SJSA1 (cell line): ENCODE measurements at regions not wholly inside any gene's neighbourhood (a gene's known extent, or its start where the extent isn't known, plus 50 kb on each side); places are given as distances from the start of the nearest gene placed in this dataset.

Experiments used
- DNase-seq, 2 experiments: peaks; one replicate each; pipeline ENCODE4 v3.0.0-alpha.2; 2015 to 2020; ENCODE audit warnings: low spot score in 2 of 2, low read depth in 1 of 2
- H3K27ac ChIP-seq: fragments of 250-450 bp; sonication (Bioruptor Pico); 2 replicates; pipeline ENCODE4 v1.5.1; 2020; ENCODE audit warnings: mild to moderate bottlenecking, moderate library complexity
- H3K27me3 ChIP-seq: fragments of 250-450 bp; sonication (Bioruptor Pico); replicated peaks from 2 replicates; pipeline ENCODE4 v1.5.1; 2020; ENCODE audit warnings: mild to moderate bottlenecking, moderate library complexity
- H3K36me3 ChIP-seq: fragments of 250-450 bp; sonication (Bioruptor Pico); 2 replicates; pipeline ENCODE4 v1.5.1; 2020; ENCODE audit warnings: mild to moderate bottlenecking
- H3K4me1 ChIP-seq: fragments of 250-450 bp; sonication (Bioruptor Pico); replicated peaks from 2 replicates; pipeline ENCODE4 v1.6.1; 2021; ENCODE audit warnings: mild to moderate bottlenecking
- H3K4me3 ChIP-seq: fragments of 250-450 bp; sonication (Bioruptor Pico); 2 replicates; pipeline ENCODE4 v1.5.1; 2020; ENCODE audit warnings: mild to moderate bottlenecking
- H3K9me3 ChIP-seq: fragments of 250-450 bp; sonication (Bioruptor Pico); replicated peaks from 2 replicates; pipeline ENCODE4 v1.5.1; 2020; ENCODE audit warnings: mild to moderate bottlenecking

DNA sequence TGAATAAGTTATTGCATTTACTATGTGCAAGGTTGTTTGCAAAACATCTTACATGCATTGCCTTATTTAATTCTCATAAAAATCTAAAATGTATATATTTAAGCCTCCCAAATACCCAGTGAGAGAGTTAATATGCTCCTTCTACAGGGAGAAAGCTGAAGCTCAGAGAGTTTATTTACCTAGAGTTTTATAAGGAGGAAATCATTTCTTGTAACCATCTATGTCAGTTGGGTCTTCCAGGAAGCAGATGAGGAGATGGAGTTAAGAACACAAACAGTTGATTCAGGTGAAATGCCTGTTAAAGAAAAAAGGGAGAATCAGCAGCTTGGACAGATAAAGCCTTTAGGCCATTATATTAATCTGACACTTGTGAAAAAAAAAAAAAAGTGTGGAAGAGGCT lies 62.6 kb upstream of the DHX40 start:
- H3K9me3 ChIP-seq = no peaks in the 10 kb centered on the region
- peaks cover 9% of the 10 kb centered on the region for H3K27me3 ChIP-seq
- H3K4me1 ChIP-seq = no peaks in the 10 kb centered on the region
- H3K4me3 ChIP-seq = no peak overlapping the region
- H3K36me3 ChIP-seq = no peaks in the 10 kb centered on the region
- DNase-seq = peak in 1 of 2 experiments; percentile 8
- H3K27ac ChIP-seq = no peak overlapping the region

DNA sequence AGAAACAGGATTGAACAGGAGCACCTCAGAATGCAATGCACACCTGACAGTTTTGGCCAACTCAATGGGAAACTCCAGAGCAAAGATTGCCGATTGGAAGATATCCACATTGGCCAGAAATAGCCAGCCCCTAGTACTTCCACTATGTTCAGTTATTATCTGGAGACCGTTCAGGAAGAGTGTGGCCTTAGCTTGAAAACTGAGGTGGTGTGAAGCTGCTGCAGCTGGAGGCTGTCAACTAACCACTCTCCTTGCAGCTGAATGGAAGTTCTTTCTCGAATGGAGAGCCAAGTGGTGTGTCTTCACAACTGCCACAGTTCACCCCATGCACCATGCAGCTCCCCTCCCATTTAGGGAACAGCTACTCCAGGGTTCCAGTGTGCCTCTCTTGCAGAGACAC lies 61.9 kb upstream of the DHX40 start:
- no peak overlapping the region for H3K4me3 ChIP-seq
- H3K4me1 ChIP-seq = no peaks in the 10 kb centered on the region
- peaks cover 8% of the 10 kb centered on the region for H3K27me3 ChIP-seq
- no peaks in the 10 kb centered on the region for H3K9me3 ChIP-seq
- no peaks in the 10 kb centered on the region for H3K36me3 ChIP-seq
- no peak overlapping the region for H3K27ac ChIP-seq
- peak in 1 of 2 experiments; percentile 12 for DNase-seq

DNA sequence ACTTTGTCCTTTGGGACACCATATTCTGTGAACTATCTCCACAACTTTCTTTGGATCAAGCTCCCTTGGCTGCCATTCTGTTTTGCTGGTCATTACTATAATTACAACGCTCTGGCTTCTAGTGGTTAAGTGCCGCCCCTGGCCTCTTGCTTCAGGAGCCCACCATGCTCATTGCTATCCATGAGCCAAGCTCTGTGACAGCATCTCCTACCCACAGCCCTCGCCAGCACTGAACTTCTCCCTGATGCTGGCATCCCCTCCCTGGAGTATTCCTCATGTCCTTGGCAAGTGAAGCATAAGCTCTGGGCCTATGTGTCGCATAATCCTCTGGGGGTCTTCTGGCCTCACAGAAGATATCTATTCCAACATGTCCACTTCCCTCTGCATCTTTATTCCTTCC lies 60.6 kb upstream of the DHX40 start:
- no peaks in the 10 kb centered on the region for H3K9me3 ChIP-seq
- H3K27me3 ChIP-seq = no peaks in the 10 kb centered on the region
- no peak overlapping the region for H3K27ac ChIP-seq
- DNase-seq = peak in 1 of 2 experiments; percentile 32
- H3K36me3 ChIP-seq = no peaks in the 10 kb centered on the region
- no peak overlapping the region for H3K4me3 ChIP-seq
- H3K4me1 ChIP-seq = no peaks in the 10 kb centered on the region

DNA sequence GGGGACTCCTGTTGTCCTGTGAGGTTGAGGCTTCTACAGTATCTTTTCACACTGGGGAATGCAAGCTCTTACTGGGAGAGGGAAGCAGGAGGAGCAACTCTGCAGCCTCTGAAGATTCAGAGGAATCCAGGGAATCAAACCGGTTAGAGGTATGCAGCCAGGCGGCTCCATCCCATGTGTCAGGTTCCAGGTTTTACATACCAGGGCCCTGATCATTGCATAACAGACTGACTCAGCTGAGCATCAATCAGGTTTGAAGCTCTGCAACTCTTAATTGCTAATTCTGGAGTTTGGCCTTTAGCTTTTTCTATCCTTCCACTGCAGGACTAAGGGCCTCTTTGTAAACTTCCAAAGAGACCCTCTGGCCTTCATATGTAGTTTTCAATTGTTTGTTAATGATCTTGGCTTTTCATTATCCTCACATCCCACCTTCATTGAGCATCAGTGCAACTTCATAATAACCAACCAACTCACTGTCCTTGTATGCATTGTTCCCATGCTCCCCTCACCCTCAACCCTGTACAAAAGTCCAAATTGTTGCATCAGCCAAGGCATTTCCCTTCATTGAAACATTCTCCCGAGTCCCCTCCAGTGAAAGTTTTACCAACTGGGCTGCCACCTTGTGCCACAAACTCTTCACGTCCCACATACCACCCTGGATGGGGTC lies 59.7 kb upstream of the DHX40 start:
- DNase-seq = peak in 1 of 2 experiments; percentile 22
- no peaks in the 10 kb centered on the region for H3K27me3 ChIP-seq
- no peaks in the 10 kb centered on the region for H3K9me3 ChIP-seq
- no peak overlapping the region for H3K4me3 ChIP-seq
- H3K27ac ChIP-seq = no peak overlapping the region
- no peaks in the 10 kb centered on the region for H3K4me1 ChIP-seq
- H3K36me3 ChIP-seq = no peaks in the 10 kb centered on the region

DNA sequence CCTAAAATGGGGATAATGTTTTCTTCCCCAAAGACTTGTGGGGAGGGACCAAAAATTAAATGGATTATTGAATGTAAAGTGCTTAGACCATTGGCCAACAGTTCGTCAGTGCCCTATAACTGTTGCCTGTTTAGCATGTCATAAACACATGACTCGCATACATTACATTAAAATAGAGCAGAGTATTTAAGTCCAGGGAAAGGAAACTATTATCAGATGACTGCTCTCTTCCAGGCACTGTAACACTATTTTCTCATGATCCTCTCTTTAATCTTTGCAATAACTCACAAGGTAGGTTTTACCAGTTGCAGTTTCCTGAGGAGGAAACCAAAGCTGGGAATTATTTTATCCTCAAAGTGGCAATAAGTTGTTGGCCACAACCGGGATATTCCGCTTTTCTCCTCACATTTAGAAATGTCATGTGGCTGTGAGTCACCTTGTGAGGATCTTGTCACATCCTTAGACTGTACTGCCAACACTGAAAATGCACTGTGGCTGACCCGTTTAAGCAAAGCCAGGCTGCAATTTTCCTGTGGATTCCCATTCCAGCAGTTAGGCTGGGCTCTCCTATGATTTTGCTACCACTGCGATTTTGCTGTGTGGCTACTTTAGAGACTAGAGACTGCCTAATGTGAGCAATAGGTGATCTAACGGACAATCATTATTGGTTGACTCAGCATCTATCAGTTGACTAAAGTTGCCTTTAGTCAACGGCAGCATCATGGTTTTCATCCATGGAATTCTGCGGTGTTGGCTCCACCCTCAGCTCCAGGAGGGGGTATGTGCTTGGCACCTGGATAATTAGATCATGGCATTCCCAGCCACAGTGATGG lies 58.3 kb upstream of the DHX40 start:
- peak in 1 of 2 experiments; percentile 27 for DNase-seq
- Histone ChIP-seq H3K27ac (no peak overlapping the region), H3K36me3 (no peaks in the 10 kb centered on the region), H3K9me3 (no peaks in the 10 kb centered on the region), H3K4me3 (no peak overlapping the region), H3K4me1 (no peaks in the 10 kb centered on the region), H3K27me3 (no peaks in the 10 kb centered on the region)

DNA sequence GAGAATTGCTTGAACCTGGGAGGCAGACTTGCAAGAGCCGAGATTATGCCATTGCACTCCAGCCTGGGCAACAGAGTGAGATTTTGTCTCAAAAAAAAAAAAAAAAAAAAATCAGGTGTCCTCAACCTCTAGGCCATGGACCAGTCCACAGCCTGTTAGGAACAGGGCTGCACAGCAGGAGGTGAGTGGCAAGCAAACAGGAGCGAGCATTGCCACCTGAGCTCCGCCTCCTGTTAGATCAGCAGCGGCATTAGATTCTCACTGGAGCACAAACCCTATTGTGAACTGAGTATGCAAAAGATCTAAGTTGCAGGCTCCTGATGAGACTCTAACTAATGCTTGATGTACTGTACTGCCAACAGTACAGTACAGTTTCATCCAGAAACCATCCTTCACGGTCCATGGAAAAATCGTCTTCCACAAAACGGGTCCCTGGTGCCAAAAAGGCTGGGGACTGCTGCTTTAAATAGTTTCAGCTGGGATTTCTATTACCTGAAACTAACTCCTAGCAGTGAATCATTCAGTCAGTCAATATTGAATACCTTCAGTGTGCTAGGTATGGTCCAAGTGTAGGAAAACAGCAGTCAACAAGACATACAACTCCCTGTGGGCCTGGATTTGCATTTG lies 56.3 kb upstream of the DHX40 start:
- no peaks in the 10 kb centered on the region for H3K36me3 ChIP-seq
- peak in 1 of 2 experiments; percentile 10 for DNase-seq

DNA sequence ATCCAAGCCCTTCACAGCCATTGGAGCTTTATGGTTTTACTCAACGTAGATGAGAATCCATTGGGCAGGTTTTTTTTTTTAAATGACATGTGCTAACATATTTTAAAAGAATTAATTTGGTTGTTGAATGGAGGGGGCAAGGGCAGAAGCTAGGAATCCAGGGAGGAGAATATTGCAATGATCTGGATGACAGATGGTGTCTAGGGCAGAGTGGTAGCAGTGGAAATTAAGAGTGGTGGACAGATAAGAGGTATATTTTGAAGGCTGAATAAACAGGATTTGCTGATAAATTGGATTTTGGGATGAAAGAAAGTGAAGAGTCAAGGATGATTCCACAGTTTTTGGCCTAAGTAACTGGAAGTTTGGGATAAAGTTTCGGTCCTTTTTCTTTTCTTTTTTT lies 54.8 kb upstream of the DHX40 start:
- Histone ChIP-seq H3K9me3 (no peaks in the 10 kb centered on the region), H3K4me3 (no peak overlapping the region)
- no peak for DNase-seq

More for the DNA sequence above, 56.3 kb upstream of the DHX40 start:
- Histone ChIP-seq H3K27ac (no peak overlapping the region), H3K4me3 (no peak overlapping the region), H3K27me3 (no peaks in the 10 kb centered on the region), H3K4me1 (peaks cover 3% of the 10 kb centered on the region), H3K9me3 (no peaks in the 10 kb centered on the region)

DNA sequence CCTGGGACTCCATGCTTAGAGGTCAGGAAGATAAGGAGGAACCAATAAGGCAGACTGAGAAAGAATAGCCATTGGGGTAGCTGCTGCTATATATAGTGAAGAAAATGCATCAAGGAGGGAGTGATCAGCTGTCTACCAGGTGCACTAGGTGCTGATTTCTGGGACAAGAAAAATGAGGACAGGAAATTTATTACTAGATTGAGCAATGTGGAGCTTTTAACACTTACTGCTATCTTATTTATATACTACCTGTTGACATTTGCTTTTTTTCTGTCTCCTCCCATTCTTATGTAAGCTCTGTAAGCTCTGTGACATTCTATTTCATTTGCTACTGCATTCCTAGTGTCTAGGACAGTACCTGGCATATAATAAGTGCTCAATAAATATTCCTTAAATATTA lies 53.7 kb upstream of the DHX40 start:
- H3K9me3 ChIP-seq = no peaks in the 10 kb centered on the region
- H3K4me1 ChIP-seq = peaks cover 15% of the 10 kb centered on the region
- no peak overlapping the region for H3K4me3 ChIP-seq
- no peaks in the 10 kb centered on the region for H3K36me3 ChIP-seq
- H3K27ac ChIP-seq = no peak overlapping the region
- H3K27me3 ChIP-seq = no peaks in the 10 kb centered on the region
- no peak for DNase-seq

More for the DNA sequence above, 54.8 kb upstream of the DHX40 start:
- no peaks in the 10 kb centered on the region for H3K36me3 ChIP-seq
- peaks cover 15% of the 10 kb centered on the region for H3K4me1 ChIP-seq
- H3K27me3 ChIP-seq = no peaks in the 10 kb centered on the region
- no peak overlapping the region for H3K27ac ChIP-seq

DNA sequence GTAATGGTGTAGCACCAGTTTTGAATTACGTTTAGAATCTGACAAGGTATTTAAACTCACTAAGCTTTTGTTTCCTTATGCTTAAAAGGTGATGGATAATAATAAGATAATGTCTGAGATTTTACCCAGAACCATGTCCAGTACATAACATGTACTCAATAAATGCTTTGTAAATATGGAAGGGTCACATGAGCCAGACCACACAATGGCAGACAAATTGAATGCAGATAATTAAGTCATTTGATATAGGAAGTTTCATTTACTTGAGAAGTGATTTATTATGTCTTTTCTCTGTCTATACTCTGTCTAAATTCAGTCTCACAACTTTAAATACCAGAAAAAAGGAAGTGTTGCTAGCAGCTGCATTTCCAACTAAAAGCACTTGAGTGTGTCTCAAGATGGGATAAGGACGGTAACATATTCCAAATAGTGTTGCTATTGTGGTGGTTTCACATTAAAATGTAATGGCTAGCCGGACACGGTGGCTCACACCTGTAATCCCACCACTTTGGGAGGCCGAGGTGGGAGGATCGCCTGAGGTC lies 52.5 kb upstream of the DHX40 start:
- Histone ChIP-seq H3K27ac (no peak overlapping the region), H3K9me3 (no peaks in the 10 kb centered on the region), H3K4me3 (no peak overlapping the region), H3K27me3 (no peaks in the 10 kb centered on the region), H3K36me3 (no peaks in the 10 kb centered on the region), H3K4me1 (peaks cover 15% of the 10 kb centered on the region)
- DNase-seq = no peak

DNA sequence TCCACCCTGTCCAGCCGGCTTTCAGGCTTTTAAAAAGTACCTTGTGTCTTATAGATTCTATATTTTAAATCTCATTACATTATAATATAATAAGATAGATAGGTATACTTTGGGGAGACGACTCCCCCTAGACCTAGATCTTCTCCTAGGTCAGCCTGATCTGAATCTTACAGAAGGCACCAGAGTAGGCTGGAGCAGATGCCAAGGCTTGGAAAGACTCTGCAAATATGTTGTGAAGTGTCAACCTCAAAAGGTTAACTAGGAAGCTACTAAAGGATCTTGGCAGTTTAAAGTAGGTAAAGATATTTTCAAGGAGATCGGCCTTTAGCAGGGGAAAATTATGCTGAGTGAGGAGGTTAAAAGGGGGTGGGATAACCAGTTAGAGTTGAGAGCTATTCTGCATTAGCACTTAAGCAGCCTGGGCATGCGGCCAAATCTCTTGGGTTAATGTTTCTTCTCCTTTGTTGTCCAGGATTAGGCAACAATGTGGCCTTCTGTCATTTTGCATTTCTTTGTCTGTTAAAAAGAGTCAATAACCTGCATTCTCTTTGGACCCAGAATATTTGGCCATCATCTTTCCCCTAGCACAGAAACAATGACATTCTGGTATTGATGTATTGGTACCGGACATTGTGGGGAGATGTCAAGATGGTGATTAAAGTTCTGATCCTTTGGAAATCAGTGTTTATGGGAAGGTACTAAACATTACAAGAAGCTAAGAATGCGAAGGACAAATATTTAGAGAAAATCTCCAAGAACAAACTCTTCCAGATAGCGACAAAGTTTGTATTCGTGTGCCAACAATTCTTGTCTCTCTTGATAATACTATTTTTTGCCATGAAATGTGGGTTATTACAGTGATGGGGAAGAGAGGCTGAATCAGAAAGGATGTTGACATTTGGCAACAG lies 51.2 kb upstream of the DHX40 start:
- Histone ChIP-seq H3K27ac (no peak overlapping the region), H3K27me3 (no peaks in the 10 kb centered on the region), H3K9me3 (no peaks in the 10 kb centered on the region), H3K4me1 (peaks cover 15% of the 10 kb centered on the region), H3K36me3 (no peaks in the 10 kb centered on the region), H3K4me3 (no peak overlapping the region)
- DNase-seq = peak; percentile 74 to 88
